ENCODE measurements at regions not wholly inside any gene's neighbourhood (a gene's known extent, or its start where the extent isn't known, plus 50 kb on each side); places are given as distances from the start of the nearest gene placed in this dataset.

- TF ChIP-seq POLR2A (IDR thresholded peaks at IDR 0.05) (no peak), POLR2AphosphoS5 (IDR thresholded peaks at IDR 0.05) (no peak), CTCF (IDR thresholded peaks at IDR 0.05 in 8 of 11, conservative IDR thresholded peaks at IDR 0.05 in 3 of 11) (peak; percentile 71 to 88 (median 85))
- H3K27ac ChIP-seq, result no peak overlapping the region
- DNase-seq, result no peak
- peaks cover 0 to 8% (median 2%) of the 10 kb centered on the region in 6 donors for H3K4me1 ChIP-seq
- H3K27me3 ChIP-seq (replicated peaks in 1 of 7), result peaks cover 0 to 27% (median 0%) of the 10 kb centered on the region in 7 donors
- WGBS, 5 donors, result 28 to 36% (median 32%) methylated on average over 8 of the region's 8 CpGs
- no peak overlapping the region for H3K4me3 ChIP-seq
- intact Hi-C loops (cut with DNase I; ENCODE audit: low total_unique reads), result loop anchor here (5.0 kb wide), 1 partner anchor 497 kb away; no protein-coding TSS in a partner anchor
- H3K36me3 ChIP-seq, result no peaks in the 10 kb centered on the region
- no peaks in the 10 kb centered on the region for H3K9me3 ChIP-seq
Observed at GRCh38 chr5:168219515-168220410, 71.7 kb upstream of the WWC1 start.

GRCh38 chr5:168224085-168224484, 67.4 kb upstream of the WWC1 start:
- intact Hi-C loops (cut with DNase I; ENCODE audit: low total_unique reads), result loop anchor here (5.0 kb wide), 1 partner anchor 502 kb away; no protein-coding TSS in a partner anchor
- Histone ChIP-seq H3K9me3 (no peaks in the 10 kb centered on the region), H3K27ac (no peak overlapping the region), H3K4me1 (peaks cover 0 to 8% (median 2%) of the 10 kb centered on the region in 6 donors), H3K36me3 (no peaks in the 10 kb centered on the region), H3K27me3 (replicated peaks in 1 of 7) (peaks cover 0 to 27% (median 0%) of the 10 kb centered on the region in 7 donors), H3K4me3 (no peak overlapping the region)
- DNase-seq, result no peak
- 79 to 96% (median 91%) methylated on average over 5 of the region's 5 CpGs for WGBS, 5 donors
- TF ChIP-seq CTCF (IDR thresholded peaks at IDR 0.05 in 8 of 11, conservative IDR thresholded peaks at IDR 0.05 in 3 of 11), result no peak
- TF ChIP-seq POLR2A (IDR thresholded peaks at IDR 0.05), result no peak
- no peak for TF ChIP-seq POLR2AphosphoS5 (IDR thresholded peaks at IDR 0.05)

- Histone ChIP-seq H3K27ac (no peak overlapping the region), H3K27me3 (replicated peaks in 1 of 7) (peaks cover 0 to 22% (median 0%) of the 10 kb centered on the region in 7 donors), H3K9me3 (no peaks in the 10 kb centered on the region), H3K4me3 (no peak overlapping the region), H3K36me3 (no peaks in the 10 kb centered on the region), H3K4me1 (no peaks in the 10 kb centered on the region)
- WGBS, 5 donors, result 86 to 93% (median 89%) methylated on average over 10 of the region's 10 CpGs
- intact Hi-C loops (cut with DNase I; ENCODE audit: low total_unique reads), result no loop called here
- DNase-seq, result no peak
- TF ChIP-seq CTCF (IDR thresholded peaks at IDR 0.05 in 8 of 11, conservative IDR thresholded peaks at IDR 0.05 in 3 of 11) (no peak), POLR2AphosphoS5 (IDR thresholded peaks at IDR 0.05) (no peak), POLR2A (IDR thresholded peaks at IDR 0.05) (no peak)
Observed at GRCh38 chr5:168226012-168226411, 65.4 kb upstream of the WWC1 start.

- no peak overlapping the region for H3K27ac ChIP-seq
- TF ChIP-seq POLR2A (IDR thresholded peaks at IDR 0.05), result no peak
- TF ChIP-seq POLR2AphosphoS5 (IDR thresholded peaks at IDR 0.05), result no peak
- TF ChIP-seq CTCF (IDR thresholded peaks at IDR 0.05 in 8 of 11, conservative IDR thresholded peaks at IDR 0.05 in 3 of 11), result no peak
- DNase-seq, result no peak
- WGBS, 5 donors, result 46 to 67% (median 54%) methylated on average over 8 of the region's 8 CpGs
- intact Hi-C loops (cut with DNase I; ENCODE audit: low total_unique reads), result no loop called here
- no peaks in the 10 kb centered on the region for H3K9me3 ChIP-seq
- H3K36me3 ChIP-seq, result no peaks in the 10 kb centered on the region
- H3K27me3 ChIP-seq (replicated peaks in 1 of 7), result peaks cover 0 to 21% (median 0%) of the 10 kb centered on the region in 7 donors
- H3K4me1 ChIP-seq, result no peaks in the 10 kb centered on the region
- H3K4me3 ChIP-seq, result no peak overlapping the region
Observed at GRCh38 chr5:168227001-168227400, 64.4 kb upstream of the WWC1 start.
